Lower lobe of right lung (tissue), 2 donors: ENCODE measurements at regions not wholly inside any gene's neighbourhood (a gene's known extent, or its start where the extent isn't known, plus 50 kb on each side); places are given as distances from the start of the nearest gene placed in this dataset.

ENCODE experiments used
- ATAC-seq, 2 donors: fragments of 200-7000 bp; cut with Tn5 transposase; one replicate each; pipeline ENCODE4 v1.9.1; 2020 to 2022; ENCODE audit warnings: mild to moderate bottlenecking in 2 of 2, moderate library complexity in 2 of 2
- DNase-seq: peaks from one replicate; pipeline ENCODE4 v3.0.0-alpha.2; 2020
- H3K27ac ChIP-seq: fragments of 200-600 bp; one replicate; pipeline ENCODE4 v1.8.0; 2022
- H3K27me3 ChIP-seq: fragments of 200-600 bp; one replicate; pipeline ENCODE4 v1.8.0; 2022; ENCODE audit warnings: low read depth
- H3K36me3 ChIP-seq: fragments of 200-600 bp; one replicate; pipeline ENCODE4 v1.8.0; 2022; ENCODE audit warnings: mild to moderate bottlenecking
- H3K4me1 ChIP-seq: fragments of 200-600 bp; one replicate; pipeline ENCODE4 v1.8.0; 2022
- H3K4me3 ChIP-seq: fragments of 200-600 bp; one replicate; pipeline ENCODE4 v1.8.0; 2022; ENCODE audit warnings: mild to moderate bottlenecking
- H3K9me3 ChIP-seq: fragments of 200-600 bp; one replicate; pipeline ENCODE4 v1.8.0; 2022
- CTCF ChIP-seq: fragments of 200-600 bp; IDR thresholded peaks from one replicate; pipeline ENCODE4 v1.8.0; 2022; ENCODE audit warnings: antibody characterized with exemption, mild to moderate bottlenecking
- intact Hi-C: fragments of 100-400 bp; cut with DNase I; formaldehyde crosslinking; loops from one replicate; pipeline ENCODE4 v1.11.0; 2022
- donor health status: DM: no; HTN: yes; CAD: no; lungs with severe emphysema.

GRCh38 chr2:15997728-15998280 lies 57.5 kb downstream of the MYCN start:
- intact Hi-C loops: no loop called here
- H3K4me3 ChIP-seq: no peak overlapping the region
- no peaks in the 10 kb centered on the region for H3K4me1 ChIP-seq
- H3K36me3 ChIP-seq: no peaks in the 10 kb centered on the region
- H3K27me3 ChIP-seq: peaks cover 4% of the 10 kb centered on the region
- DNase-seq (no peak), ATAC-seq (no peak)
- TF ChIP-seq CTCF: no peak
- H3K9me3 ChIP-seq: no peaks in the 10 kb centered on the region
- H3K27ac ChIP-seq: no peak overlapping the region

- no peak for ATAC-seq
- Histone ChIP-seq H3K4me3 (no peak overlapping the region), H3K36me3 (no peaks in the 10 kb centered on the region), H3K9me3 (no peaks in the 10 kb centered on the region), H3K27ac (no peak overlapping the region), H3K4me1 (no peaks in the 10 kb centered on the region), H3K27me3 (peaks cover 4% of the 10 kb centered on the region)
- DNase-seq: no peak
- intact Hi-C loops: no loop called here
- TF ChIP-seq CTCF: no peak
Measured at GRCh38 chr2:15996536-15997423, 56.4 kb downstream of the MYCN start.
